Peyer's patch (tissue), 4 donors: ENCODE measurements at regions not wholly inside any gene's neighbourhood (a gene's known extent, or its start where the extent isn't known, plus 50 kb on each side); places are given as distances from the start of the nearest gene placed in this dataset.

ENCODE experiments used
- DNase-seq, 3 donors: peaks; one replicate each; pipeline ENCODE4 v3.0.0-alpha.2; 2017 to 2019
- H3K27ac ChIP-seq, 4 donors: fragments of 200-600 bp; sonication (generic); one replicate each; pipeline ENCODE4 v1.5.1; 2016 to 2019
- H3K27me3 ChIP-seq, 2 donors: fragments of 200-600 bp; sonication (generic); one replicate each; pipeline ENCODE4 v1.5.1; 2019
- H3K36me3 ChIP-seq, 3 donors: fragments of 200-600 bp; sonication (generic); one replicate each; pipeline ENCODE4 v1.5.1; 2016 to 2019
- H3K4me1 ChIP-seq, 4 donors: fragments of 200-600 bp; sonication (generic); one replicate each; pipeline ENCODE4 v1.5.1; 2016 to 2019
- H3K4me3 ChIP-seq, 4 donors: fragments of 200-600 bp; sonication (generic); 1 replicate in 3 of 4; 2 replicates in 1 of 4; pipeline ENCODE4 v1.5.1; 2016 to 2019; ENCODE audit warnings: mild to moderate bottlenecking in 1 of 4
- H3K9me3 ChIP-seq, 4 donors: fragments of 200-600 bp; sonication (generic); one replicate each; pipeline ENCODE4 v1.5.1; 2016 to 2019; ENCODE audit warnings: mild to moderate bottlenecking in 1 of 4
- POLR2A ChIP-seq, 2 donors: fragments of 450-650 bp; IDR thresholded peaks; one replicate each; pipeline ENCODE4 v1.5.1; 2017; ENCODE audit warnings: antibody characterized with exemption in 2 of 2, mild to moderate bottlenecking in 2 of 2, moderate library complexity in 2 of 2
- TF ChIP-seq, protein P1 (sequence below), 6 experiments: fragments of 450-650 bp in 4 of 6; fragments of 200-600 bp in 2 of 6; sonication (generic) in 1 of 6; IDR thresholded peaks; one replicate each; pipeline ENCODE4 v1.5.1; 2017 to 2019; ENCODE audit warnings: antibody characterized with exemption in 6 of 6, mild to moderate bottlenecking in 3 of 6, moderate library complexity in 1 of 6

- no peaks in the 10 kb centered on the region for H3K9me3 ChIP-seq
- no peaks in the 10 kb centered on the region for H3K36me3 ChIP-seq
- DNase-seq: peak in 2 of 3 donors; percentile 86 to 92
- TF ChIP-seq, protein P1, sequence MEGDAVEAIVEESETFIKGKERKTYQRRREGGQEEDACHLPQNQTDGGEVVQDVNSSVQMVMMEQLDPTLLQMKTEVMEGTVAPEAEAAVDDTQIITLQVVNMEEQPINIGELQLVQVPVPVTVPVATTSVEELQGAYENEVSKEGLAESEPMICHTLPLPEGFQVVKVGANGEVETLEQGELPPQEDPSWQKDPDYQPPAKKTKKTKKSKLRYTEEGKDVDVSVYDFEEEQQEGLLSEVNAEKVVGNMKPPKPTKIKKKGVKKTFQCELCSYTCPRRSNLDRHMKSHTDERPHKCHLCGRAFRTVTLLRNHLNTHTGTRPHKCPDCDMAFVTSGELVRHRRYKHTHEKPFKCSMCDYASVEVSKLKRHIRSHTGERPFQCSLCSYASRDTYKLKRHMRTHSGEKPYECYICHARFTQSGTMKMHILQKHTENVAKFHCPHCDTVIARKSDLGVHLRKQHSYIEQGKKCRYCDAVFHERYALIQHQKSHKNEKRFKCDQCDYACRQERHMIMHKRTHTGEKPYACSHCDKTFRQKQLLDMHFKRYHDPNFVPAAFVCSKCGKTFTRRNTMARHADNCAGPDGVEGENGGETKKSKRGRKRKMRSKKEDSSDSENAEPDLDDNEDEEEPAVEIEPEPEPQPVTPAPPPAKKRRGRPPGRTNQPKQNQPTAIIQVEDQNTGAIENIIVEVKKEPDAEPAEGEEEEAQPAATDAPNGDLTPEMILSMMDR (IDR thresholded peaks at IDR 0.05): no peak
- TF ChIP-seq POLR2A (IDR thresholded peaks at IDR 0.05): peak in 1 of 2 donors; percentile 55
- H3K27me3 ChIP-seq: no peaks in the 10 kb centered on the region
- no peak overlapping the region for H3K4me3 ChIP-seq
- H3K4me1 ChIP-seq: peaks cover 0 to 39% (median 5%) of the 10 kb centered on the region in 4 donors
- H3K27ac ChIP-seq: peak overlapping the region in 3 of 4 donors; percentile 50 to 92 (median 81)
Measured at GRCh38 chr1:212518188-212519054, 85.7 kb downstream of the NENF start.

- no peak for DNase-seq
- Histone ChIP-seq H3K4me1 (peaks cover 0 to 32% (median 5%) of the 10 kb centered on the region in 4 donors), H3K36me3 (no peaks in the 10 kb centered on the region), H3K9me3 (no peaks in the 10 kb centered on the region), H3K4me3 (no peak overlapping the region), H3K27me3 (no peaks in the 10 kb centered on the region), H3K27ac (peak overlapping the region in 3 of 4 donors; percentile 50 to 92 (median 81))
- TF ChIP-seq POLR2A (IDR thresholded peaks at IDR 0.05): no peak
- TF ChIP-seq, protein P1 (IDR thresholded peaks at IDR 0.05): no peak
Measured at GRCh38 chr1:212519131-212519530, 86.4 kb downstream of the NENF start.

GRCh38 chr1:212520299-212520698, 87.6 kb downstream of the NENF start:
- Histone ChIP-seq H3K9me3 (no peaks in the 10 kb centered on the region), H3K27ac (peak overlapping the region in 1 of 4 donors; percentile 44), H3K27me3 (no peaks in the 10 kb centered on the region), H3K4me3 (no peak overlapping the region), H3K4me1 (peaks cover 0 to 23% (median 2%) of the 10 kb centered on the region in 4 donors), H3K36me3 (no peaks in the 10 kb centered on the region)
- DNase-seq: no peak
- TF ChIP-seq POLR2A (IDR thresholded peaks at IDR 0.05): no peak
- TF ChIP-seq, protein P1 (IDR thresholded peaks at IDR 0.05): no peak

DNA sequence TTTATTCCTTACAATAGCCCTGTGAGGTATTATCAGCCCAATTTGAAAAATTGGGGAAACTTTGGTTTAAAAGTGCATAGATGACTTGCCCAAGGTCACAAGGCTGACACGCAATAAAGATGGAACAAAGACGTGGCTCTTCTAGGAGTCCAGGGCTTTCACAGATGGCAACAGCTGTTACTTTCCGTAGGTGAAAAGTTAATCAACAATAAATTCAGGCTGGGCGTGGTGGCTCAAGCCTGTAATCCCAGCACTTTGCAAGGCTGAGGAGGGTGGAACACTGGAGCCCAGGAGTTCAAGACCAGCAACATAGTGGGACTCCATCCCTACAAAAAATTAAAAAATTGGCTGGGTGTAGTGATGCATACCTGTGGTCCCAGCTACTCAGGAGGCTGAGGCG, 87.8 kb upstream of the ATF3 start:
- DNase-seq: peak in 1 of 3 donors; percentile 67
- TF ChIP-seq, protein P1 (IDR thresholded peaks at IDR 0.05): no peak
- TF ChIP-seq POLR2A (IDR thresholded peaks at IDR 0.05): no peak
- peak overlapping the region in 1 of 4 donors; percentile 44 for H3K27ac ChIP-seq
- no peaks in the 10 kb centered on the region for H3K36me3 ChIP-seq
- H3K9me3 ChIP-seq: no peaks in the 10 kb centered on the region
- H3K4me3 ChIP-seq: no peak overlapping the region
- peaks cover 0 to 23% (median 2%) of the 10 kb centered on the region in 4 donors for H3K4me1 ChIP-seq
- no peaks in the 10 kb centered on the region for H3K27me3 ChIP-seq

DNA sequence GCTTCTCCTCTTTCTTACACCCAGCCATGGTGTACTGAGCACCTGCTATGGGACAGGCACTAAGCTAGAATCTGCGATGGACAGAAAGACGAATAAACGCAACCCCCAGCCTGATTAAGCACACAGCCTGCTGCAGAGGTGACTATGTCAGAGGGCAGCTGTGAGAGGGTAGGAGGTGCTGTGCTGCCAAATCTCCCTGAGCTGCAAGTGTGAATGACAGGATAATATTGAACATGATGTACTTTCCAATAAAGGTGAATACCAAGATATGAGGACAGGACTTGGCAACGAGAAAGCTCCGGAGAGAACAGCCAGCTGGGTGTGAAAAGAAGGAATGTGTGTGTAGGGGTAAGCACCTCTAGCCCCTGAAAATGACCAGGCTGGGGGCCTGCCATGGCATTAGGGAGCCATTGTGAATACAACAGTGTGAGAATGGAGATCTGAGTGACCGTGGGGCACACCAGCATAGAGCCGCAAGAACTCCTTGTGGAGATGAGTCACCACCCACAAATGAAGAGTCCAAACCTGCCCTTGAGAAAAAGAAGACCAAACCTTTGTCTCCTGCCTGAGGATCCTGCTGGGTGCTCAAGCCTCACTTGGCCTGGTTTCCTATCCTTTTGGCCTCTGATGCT, 83.0 kb upstream of the ATF3 start:
- H3K9me3 ChIP-seq: no peaks in the 10 kb centered on the region
- H3K27me3 ChIP-seq: no peaks in the 10 kb centered on the region
- peaks cover 0 to 4% (median 0%) of the 10 kb centered on the region in 4 donors for H3K4me1 ChIP-seq
- H3K36me3 ChIP-seq: no peaks in the 10 kb centered on the region
- H3K4me3 ChIP-seq: no peak overlapping the region
- TF ChIP-seq POLR2A (IDR thresholded peaks at IDR 0.05): no peak
- TF ChIP-seq, protein P1 (IDR thresholded peaks at IDR 0.05): no peak
- no peak for DNase-seq
- H3K27ac ChIP-seq: no peak overlapping the region
